Right ventricle myocardium inferior (tissue), 1 donor: ENCODE measurements at regions not wholly inside any gene's neighbourhood (a gene's known extent, or its start where the extent isn't known, plus 50 kb on each side); places are given as distances from the start of the nearest gene placed in this dataset.
"Not testable (repeated sequence)": the region's sequence is repeated elsewhere in the genome, so short reads cannot be mapped to it uniquely, and the experiment has no call there.

Experiments used
- ATAC-seq: fragments of 200-7000 bp; cut with Tn5 transposase; one replicate; pipeline ENCODE4 v1.9.1; 2020; ENCODE audit warnings: mild to moderate bottlenecking, moderate library complexity
- DNase-seq: peaks from one replicate; pipeline ENCODE4 v3.0.0; 2021; ENCODE audit errors: missing footprints
- intact Hi-C: fragments of 100-400 bp; cut with DNase I; formaldehyde crosslinking; loops from one replicate; pipeline ENCODE4 v1.11.0; 2022
- donor health status: DM: no; HTN: yes; CAD: no; lungs with severe emphysema.

DNA sequence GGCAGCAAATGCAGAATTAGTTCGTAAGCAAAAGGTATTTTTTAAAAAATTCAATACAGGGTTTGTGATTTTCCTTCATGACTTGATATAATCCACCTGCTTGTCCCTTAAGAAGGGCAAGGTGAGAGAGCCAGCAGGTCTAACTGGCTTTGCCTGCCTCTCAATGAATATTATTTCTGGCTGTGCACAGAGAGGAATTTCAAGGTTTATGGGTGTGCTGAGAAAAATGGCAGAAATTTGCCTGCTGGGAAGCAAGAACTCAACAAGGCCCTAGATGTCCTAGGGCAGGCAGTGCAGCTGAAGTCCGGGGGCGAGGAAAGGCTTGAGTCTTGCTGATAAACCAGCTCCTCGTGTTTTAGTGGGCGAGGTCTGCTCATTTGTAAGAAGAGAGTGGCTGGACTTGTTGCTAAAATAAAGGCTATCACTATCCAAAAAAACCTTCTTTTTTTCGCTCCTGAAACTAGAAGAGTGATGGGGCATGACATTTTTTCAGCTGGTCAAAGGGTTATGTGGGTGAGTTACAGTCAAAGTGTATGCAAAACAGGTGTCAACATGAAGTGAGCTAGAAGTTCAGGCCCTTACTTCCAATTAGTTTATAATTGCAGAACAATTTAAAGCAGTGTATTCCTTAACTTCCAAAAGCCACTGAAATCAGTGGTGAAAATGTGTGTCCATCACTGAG, 385.8 kb upstream of the KLF6 start:
- no peak for DNase-seq
- intact Hi-C loops: no loop called here
- no peak for ATAC-seq

DNA sequence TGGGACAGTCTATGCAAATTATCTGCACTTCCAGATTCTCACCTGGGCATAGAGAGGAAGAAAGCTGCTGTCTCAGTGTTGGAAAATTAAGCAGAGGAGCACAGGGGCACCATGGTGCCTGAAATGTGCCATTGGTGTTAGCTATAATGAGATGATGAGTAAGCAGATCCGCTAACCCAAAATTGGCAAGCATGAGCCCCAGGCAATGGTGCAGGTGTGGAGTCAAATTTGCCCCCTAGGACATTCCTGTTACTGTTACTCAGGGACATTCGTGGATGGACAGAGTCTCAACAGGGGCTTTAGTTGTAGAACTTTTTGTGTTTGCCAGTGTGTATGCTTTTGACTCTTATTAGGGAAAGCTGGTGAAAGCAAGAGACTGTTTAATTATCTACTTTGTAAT, 385.2 kb upstream of the KLF6 start:
- ATAC-seq: no peak
- no peak for DNase-seq
- intact Hi-C loops: no loop called here

DNA sequence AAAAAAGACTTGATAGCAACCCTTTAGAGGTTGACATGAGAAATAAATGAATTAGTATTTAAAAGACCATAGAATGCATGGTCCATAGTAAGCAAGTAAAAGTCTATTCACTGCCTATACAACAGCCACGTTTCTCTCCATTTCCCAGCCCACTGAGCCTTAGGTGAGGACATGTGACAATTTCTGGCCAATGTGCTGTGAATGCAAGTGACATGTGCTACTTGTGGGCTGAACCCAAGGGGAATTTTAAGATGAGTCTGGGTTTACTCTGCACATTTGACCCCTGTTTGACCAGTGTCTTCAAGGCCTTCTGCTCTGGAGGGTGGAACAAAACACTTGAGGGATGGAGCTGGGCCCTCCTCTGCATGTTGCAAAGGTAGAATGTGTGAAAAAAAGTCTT, 384.4 kb upstream of the KLF6 start:
- DNase-seq (no peak), ATAC-seq (no peak)
- intact Hi-C loops: no loop called here

DNA sequence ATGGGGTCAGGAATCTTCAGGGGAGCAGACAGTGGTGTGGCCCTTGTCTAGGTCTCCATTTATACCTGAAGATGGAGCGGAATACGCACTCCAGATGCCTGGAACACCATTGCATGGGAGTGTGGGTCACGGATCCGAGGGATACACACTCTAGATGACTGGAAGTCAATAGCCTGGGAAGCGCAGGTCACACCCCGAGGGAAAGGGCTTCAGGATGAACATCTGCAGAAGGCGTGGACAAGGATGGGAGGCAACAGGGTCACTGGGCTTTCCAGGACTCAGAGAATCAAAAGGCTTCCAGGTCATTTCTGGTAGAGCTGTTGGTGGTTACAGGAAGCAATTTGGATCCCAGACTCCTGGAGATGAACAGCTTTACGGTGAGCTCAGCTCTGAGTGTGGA, 382.2 kb upstream of the KLF6 start:
- ATAC-seq (no peak), DNase-seq (no peak)
- intact Hi-C loops: no loop called here

DNA sequence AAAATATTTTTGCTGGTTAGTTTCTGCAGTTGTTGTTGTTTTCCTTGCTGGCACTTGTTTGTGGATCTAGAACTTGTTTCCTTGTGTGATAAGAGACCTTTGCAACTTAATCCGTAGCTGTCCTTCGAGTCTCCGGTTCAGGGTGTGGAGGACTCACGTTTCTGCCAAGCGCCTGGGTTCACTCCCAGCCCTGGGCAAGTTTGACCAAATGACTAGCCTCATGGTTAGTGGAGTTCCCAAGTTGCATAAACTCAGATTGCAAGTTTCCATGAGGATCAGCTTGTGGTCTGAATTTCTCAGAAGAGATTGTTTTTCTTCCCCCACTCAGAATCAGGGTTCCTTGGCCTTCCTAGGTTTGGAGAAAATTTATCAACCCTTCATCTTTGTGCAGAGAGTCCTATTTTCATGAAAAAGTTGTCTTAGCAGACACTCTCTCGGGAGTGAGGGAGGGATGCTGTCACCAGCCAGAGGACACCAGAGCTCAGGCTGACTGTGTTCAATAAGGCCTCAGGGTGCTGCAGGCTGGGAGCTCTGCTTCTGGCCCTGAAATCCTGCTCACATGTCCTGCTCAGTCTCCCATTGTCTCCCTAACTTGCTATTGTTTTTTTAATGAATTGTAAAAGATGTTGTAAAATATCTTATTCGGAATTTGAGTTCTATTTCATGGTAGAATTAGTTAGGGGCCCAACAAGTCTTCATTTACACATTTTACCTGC, 377.7 kb upstream of the KLF6 start:
- ATAC-seq: no peak
- intact Hi-C loops: no loop called here
- DNase-seq: no peak

DNA sequence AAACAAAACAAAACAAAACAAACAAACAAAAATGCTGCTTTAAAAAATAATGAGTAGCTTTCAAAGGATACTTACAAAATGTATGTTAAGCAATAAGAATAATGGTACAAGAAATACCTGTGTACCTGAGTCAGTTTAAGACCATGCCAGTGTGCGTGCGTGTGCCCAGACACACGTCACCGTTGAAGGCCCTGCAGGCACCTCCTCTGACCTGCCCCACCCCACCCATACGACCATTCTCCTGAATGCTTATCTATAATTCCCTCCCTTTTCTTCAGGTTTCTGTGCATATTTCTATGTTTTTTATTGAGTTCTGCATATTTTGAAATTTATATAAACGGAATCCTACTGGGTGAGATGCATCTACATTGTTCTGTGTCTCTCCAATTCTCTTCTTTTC, 374.2 kb upstream of the KLF6 start:
- DNase-seq (no peak), ATAC-seq (no peak)
- intact Hi-C loops: no loop called here

DNA sequence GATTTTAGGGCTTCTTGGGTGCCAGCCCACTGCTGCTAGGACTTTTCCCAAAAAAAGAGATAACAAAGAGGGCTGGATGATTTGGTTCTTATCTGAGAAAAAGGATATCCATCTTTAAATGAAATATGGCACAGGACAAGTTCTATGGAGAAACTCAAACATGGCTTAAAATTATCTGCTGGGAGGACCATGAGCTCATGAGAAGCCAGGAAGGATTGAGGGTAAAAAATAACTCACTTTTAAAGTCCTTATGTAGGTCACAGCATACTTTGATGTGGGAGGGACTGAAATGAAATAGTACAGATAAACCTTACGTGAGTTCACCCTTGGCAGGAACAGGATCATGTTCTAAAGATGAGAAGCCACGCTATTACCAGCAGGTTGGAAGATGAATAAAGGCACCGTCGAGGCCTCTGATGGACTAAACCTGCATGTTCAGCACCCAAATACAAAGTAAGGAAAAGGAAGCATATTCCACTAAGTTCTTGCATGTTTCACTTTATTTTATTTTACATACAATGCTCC, 369.2 kb upstream of the KLF6 start:
- DNase-seq: no peak
- no peak for ATAC-seq
- intact Hi-C loops: no loop called here

DNA sequence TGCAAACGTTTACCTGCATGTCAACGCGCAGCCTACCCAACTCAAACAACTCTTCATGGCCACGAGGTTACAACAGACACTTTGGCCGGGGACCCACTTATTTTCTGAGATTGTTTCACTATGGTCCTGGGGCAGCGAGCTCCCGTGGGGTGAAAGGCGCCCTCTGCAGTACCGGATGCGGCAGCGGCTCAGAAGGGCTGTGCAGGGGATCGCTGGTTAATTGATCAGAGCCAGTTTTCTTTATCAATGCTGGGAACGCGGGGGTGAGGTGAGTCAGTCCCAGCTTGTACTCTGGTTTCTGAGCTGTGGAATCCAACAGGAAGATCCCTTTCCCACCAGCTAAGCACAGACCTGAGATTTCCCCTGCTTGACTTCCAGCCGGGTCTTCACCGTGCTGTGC, 366.5 kb upstream of the KLF6 start:
- DNase-seq (no peak), ATAC-seq (no peak)
- intact Hi-C loops: no loop called here

DNA sequence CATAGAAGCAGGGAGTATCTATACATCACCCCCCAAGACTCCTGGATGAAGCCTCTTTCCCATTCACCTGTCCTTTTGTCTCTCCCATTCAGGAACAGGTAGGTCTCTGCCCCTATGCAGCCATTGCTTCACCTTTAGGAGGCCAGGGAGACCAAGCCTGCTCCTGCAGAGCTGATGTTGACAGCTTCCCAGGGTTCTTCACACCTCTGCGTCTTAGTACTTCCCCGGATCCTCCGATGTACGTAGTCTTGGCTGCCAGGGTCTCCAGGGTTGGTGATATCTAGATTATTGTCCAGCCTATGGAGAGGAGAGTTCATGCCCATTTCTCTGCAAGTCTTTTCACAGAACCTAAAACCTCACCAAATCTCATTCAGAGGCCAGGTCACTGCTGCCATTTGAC, 365.7 kb upstream of the KLF6 start:
- intact Hi-C loops: no loop called here
- ATAC-seq: no peak

DNA sequence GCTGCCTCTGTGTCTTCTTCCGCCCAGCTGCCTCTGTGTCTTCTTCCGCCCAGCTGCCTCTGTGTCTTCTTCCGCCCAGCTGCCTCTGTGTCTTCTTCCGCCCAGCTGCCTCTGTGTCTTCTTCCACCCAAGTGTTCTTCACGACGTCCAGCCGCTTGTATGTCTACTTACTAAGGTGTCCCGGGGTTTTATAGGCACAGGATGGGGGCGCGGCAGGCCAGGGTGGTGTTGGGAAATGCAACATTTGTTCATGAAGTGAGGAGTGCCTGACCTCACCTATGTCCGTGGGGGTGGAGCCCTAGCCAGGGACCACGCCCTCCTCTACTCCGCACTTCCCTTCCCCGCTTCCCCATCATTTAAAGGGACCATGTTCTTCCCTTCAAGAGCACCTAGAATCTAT, 364.5 kb upstream of the KLF6 start:
- ATAC-seq, DNase-seq, intact Hi-C loops: not testable (repeated sequence)

More for the DNA sequence above, 365.7 kb upstream of the KLF6 start:
- DNase-seq: no peak

DNA sequence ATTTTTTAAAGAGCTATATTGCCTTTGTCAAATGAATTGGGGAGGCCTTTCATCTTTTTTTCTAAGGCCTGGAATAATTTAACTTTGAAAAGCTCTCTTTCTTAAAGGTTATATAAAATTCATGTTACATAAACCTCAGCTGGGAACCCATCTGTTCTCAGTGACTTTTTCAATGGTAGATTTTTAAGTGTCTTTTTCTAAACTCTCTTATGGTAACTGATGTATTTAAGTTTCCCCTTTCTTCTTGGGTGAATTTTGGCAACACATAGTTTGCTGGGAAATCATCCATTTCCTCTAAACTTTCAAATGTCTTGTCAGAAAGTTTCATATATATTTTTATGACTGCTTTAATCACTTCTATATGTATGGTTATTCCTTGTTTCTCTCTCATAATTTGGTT, 362.2 kb upstream of the KLF6 start:
- DNase-seq (no peak), ATAC-seq (no peak)
- intact Hi-C loops: no loop called here

DNA sequence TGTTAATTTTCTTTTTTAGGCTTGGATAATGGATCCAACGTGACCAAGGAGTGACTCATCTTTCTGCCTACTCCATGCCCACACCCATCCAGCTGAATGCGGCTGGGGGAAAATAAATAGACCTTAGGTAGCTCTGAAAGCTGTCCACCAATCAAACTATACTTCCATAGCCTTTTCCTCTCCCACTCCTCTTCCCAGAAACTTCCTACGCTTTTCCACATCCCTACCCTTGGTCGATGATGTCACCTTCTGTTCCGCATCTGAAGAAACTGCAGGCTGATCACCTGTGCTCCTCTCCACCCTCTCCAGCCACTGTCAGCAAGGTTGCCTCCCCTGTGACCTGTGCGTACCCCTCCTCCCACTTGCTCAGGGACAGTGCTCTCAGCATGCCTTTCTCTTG, 359.8 kb upstream of the KLF6 start:
- ATAC-seq (no peak), DNase-seq (no peak)
- intact Hi-C loops: no loop called here

DNA sequence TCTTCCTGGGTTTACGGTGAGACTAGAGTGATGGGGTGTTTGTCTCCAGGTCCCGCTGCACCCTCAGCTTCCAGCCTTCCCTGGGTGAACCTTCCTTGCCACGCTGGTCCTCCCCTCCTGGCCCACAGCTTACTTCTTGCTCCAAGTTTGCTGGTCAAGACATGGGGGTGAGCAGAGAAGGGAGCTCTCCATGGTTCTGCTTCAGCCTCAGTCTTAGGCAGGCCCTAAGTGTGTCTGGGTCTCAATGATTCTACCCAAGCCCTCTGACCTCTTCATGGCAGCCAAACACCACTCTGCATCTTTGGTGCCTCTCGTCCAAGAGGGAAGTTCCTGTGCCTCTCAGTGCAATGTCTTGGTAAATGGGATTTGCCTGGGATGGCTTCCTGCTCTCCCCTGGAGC, 356.5 kb upstream of the KLF6 start:
- intact Hi-C loops: no loop called here
- ATAC-seq: no peak
- no peak for DNase-seq

DNA sequence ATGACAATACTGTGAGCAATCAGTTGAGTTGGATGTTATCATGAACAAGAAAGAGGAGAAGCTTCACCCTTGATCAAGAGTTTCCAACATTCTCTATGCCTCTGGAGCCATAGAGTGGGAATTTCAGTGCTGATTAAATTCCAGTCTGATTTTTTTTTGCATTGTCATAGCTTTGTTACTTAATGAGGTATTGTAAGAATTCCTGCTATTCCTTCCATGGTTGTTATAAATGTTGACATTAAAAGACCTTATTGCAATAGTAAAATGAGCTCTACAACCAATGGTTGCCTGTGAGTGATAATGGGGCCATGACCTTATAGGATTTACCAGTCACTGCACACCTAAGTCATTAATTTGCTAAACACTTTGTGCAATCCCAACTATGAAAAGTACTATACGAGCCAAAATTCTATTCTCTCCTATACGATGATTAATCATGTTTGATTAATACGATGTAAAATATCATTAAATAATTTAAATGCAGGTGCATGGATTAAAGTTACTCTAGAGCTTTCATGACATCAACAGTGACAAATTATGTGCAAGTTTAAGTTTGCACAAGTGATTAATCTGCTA, 353.2 kb upstream of the KLF6 start:
- DNase-seq (no peak), ATAC-seq (no peak)
- intact Hi-C loops: no loop called here

DNA sequence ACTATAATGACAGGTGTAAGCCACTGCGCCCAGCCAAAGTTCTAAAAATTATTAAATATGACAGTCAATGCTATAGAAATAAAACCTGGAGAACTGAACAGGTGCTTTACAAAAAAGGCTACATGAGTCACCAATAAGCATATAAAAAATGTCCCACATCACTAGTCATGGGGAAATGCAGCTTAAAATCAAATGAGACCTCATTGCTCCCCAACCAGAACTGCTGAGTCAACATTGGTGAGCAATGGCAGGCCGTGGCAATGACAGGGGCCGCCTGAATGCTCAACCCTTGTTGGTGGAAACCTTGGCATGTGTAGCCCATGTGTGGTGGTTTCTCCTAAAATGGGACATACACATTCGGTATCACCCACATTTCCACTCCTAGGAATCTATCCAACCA, 352.3 kb upstream of the KLF6 start:
- intact Hi-C loops: no loop called here
- ATAC-seq: no peak
- DNase-seq: no peak

DNA sequence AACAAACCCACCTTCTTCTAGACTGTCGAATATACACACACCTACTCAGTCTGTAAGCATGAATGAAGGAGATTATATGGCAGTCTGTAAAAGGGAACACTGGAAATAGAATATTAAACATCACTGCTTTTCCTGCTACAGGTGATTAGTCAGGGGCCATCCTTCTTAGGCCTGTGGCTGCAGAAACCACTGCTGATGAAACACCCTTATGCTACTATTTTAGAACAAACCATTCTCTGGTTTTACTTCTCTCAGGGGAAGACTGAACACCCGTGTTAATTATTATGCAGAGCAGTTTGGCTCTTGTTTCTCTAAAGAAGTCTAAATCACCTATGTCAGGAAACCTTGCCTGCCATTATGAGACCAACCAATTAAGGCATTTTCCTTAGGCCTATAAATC, 351.1 kb upstream of the KLF6 start:
- intact Hi-C loops: no loop called here
- DNase-seq: no peak
- ATAC-seq: no peak

DNA sequence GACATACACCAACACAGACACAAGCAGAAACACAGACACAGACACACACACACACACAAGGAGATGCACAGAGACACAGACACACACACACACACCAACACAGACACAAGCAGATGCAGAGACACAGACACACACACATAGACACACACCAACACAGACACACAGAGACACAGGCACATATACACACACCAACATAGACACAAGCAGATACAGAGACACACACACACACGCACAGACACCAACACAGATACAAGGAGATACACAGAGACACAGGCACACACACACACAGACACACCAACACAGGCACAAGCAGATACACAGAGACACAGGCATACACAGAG, 347.2 kb upstream of the KLF6 start:
- no peak for DNase-seq
- intact Hi-C loops: no loop called here
- ATAC-seq: peak; percentile 9

DNA sequence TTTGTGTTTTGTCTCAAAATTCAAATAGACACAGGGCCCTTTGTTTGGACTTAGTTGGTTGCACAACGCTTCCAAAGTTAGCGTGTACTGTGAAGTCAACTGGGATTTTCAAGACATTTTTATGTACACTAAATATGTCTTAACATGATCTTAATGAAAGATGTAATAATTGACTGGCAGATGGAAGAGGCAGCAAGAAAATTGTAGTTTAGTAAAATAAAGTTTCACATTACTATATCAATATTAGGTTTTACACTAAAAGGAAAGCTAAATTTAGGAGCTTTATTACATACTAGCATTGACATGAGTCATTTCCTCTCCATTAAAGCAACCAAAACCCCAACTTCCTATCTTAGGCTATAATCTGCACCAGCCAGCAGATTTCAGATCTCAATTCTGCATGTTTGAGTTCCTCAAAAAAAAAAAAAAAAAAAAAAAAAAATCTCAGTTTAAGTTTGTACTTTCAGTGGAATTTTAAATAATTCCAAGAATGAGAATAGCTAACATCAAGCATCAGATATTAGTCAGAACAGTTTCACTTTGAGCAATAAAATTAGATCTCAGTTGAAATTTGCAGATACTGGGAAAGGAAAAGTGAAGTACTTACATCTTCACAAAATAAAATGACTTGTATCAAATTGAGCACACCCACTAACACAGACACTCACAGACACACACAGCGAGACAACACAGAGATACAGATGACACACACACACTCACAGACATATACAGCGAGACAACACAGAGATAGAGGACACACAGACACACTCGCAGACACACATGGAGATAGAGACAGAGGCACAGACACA, 346.6 kb upstream of the KLF6 start:
- intact Hi-C loops: no loop called here
- ATAC-seq: peak; percentile 74
- no peak for DNase-seq

DNA sequence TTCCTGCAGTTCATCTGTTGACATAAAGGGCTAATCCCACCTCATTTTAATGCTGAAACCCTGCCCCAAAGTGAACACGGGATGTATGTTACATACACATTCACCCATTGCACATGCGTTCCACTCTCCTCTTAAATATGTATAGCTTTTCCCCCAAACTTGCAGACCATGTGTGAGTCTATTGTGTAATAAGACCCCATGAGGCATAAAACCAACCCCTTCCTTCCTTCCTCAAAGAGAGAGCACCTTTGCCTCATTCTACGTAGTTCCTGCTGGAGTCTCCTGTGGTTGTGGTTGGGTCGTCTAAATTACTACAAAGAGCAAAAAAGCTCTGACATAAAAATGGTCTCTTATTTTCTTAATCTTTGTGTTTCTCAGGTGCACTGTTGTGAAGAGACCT, 345.7 kb upstream of the KLF6 start:
- intact Hi-C loops: no loop called here
- no peak for ATAC-seq
- DNase-seq: no peak
